GM12874 (cell line): ENCODE measurements at regions not wholly inside any gene's neighbourhood (a gene's known extent, or its start where the extent isn't known, plus 50 kb on each side); places are given as distances from the start of the nearest gene placed in this dataset.

Source experiments
- CTCF ChIP-seq: IDR thresholded peaks from 2 replicates; pipeline ENCODE4 v1.5.1; 2011; ENCODE audit warnings: low read depth, mild to moderate bottlenecking, control low read depth, low read length, moderate library complexity; ENCODE audit not compliant: insufficient read depth

- no peak for TF ChIP-seq CTCF
These were observed 114.9 kb downstream of the QPCT start for GRCh38 chr2:37459095-37459981.

GRCh38 chr2:37460896-37461229 lies 116.4 kb downstream of the QPCT start:
- no peak for TF ChIP-seq CTCF

GRCh38 chr2:37464067-37464466 lies 119.6 kb downstream of the QPCT start:
- TF ChIP-seq CTCF = no peak

- TF ChIP-seq CTCF = no peak
These were observed 122.2 kb downstream of the QPCT start for GRCh38 chr2:37466533-37467222.

- TF ChIP-seq CTCF = no peak
These were observed 123.7 kb downstream of the QPCT start for GRCh38 chr2:37468170-37468569.

- TF ChIP-seq CTCF = no peak
These were observed 124.7 kb downstream of the QPCT start for GRCh38 chr2:37469126-37469525.

- no peak for TF ChIP-seq CTCF
These were observed 126.7 kb downstream of the QPCT start for GRCh38 chr2:37471104-37471503.
